HEK293 (cell line): ENCODE measurements at regions not wholly inside any gene's neighbourhood (a gene's known extent, or its start where the extent isn't known, plus 50 kb on each side); places are given as distances from the start of the nearest gene placed in this dataset.
"Not testable (repeated sequence)": the region's sequence is repeated elsewhere in the genome, so short reads cannot be mapped to it uniquely, and the experiment has no call there.

Source experiments
- CTCF ChIP-seq: fragments of 450-650 bp; formaldehyde crosslinking; IDR thresholded peaks from 2 replicates; pipeline ENCODE4 v1.5.1; 2016; ENCODE audit warnings: missing biosample characterization, missing genetic modification characterization
- RBAK ChIP-seq: fragments of 450-650 bp; formaldehyde crosslinking; IDR thresholded peaks from 2 replicates; pipeline ENCODE4 v1.5.1; 2016; ENCODE audit warnings: missing biosample characterization, missing genetic modification characterization
- TSHZ1 ChIP-seq: fragments of 450-650 bp; formaldehyde crosslinking; IDR thresholded peaks from 2 replicates; pipeline ENCODE4 v1.5.1; 2016; ENCODE audit warnings: missing biosample characterization, missing genetic modification characterization, borderline replicate concordance
- ZNF184 ChIP-seq: fragments of 450-650 bp; IDR thresholded peaks from 2 replicates; pipeline ENCODE4 v1.5.1; 2018; ENCODE audit warnings: missing biosample characterization, mild to moderate bottlenecking, missing genetic modification characterization

- not testable (repeated sequence) for TF ChIP-seq CTCF (tag by site-specific recombination); ZNF184; RBAK (tag by site-specific recombination); TSHZ1 (tag by site-specific recombination)
Observed at GRCh38 chrX:64565348-64565747, 170.1 kb upstream of the MTMR8 start.
